ENCODE measurements at regions not wholly inside any gene's neighbourhood (a gene's known extent, or its start where the extent isn't known, plus 50 kb on each side); places are given as distances from the start of the nearest gene placed in this dataset.

- TF ChIP-seq CTCF (conservative IDR thresholded peaks at IDR 0.05; ENCODE audit: low read depth in 2 of 2), result no peak
- TF ChIP-seq EZH2 (IDR thresholded peaks at IDR 0.05; ENCODE audit: low read depth, unreplicated experiment), result no peak
- no peak for TF ChIP-seq REST (IDR thresholded peaks at IDR 0.05; ENCODE audit: unreplicated experiment)
- TF ChIP-seq POLR2AphosphoS5 (IDR thresholded peaks at IDR 0.05; ENCODE audit: low read depth), result no peak
- no peak for TF ChIP-seq EZH2phosphoT487 (IDR thresholded peaks at IDR 0.05; ENCODE audit: unreplicated experiment)
- TF ChIP-seq CREB1 (CRISPR knock-in tag; IDR thresholded peaks at IDR 0.05; ENCODE audit: low read depth), result no peak
- TF ChIP-seq ZNF331 (CRISPR knock-in tag; IDR thresholded peaks at IDR 0.05; ENCODE audit: low read depth), result no peak
- TF ChIP-seq STAT1 (IDR thresholded peaks at IDR 0.05; ENCODE audit: unreplicated experiment), result no peak
- no peak for TF ChIP-seq ETS1 (IDR thresholded peaks at IDR 0.05)
- no peak for TF ChIP-seq JUNB (IDR thresholded peaks at IDR 0.05; ENCODE audit: unreplicated experiment)
- no peak for TF ChIP-seq ZNF114 (CRISPR knock-in tag; IDR thresholded peaks at IDR 0.05)
- no peak for TF ChIP-seq NANOG (IDR thresholded peaks at IDR 0.05; ENCODE audit: borderline replicate concordance)
- TF ChIP-seq ZNF462 (CRISPR knock-in tag; IDR thresholded peaks at IDR 0.05), result no peak
Observed at GRCh38 chr20:55316753-55317152, 688.6 kb downstream of the CBLN4 start.

All from GM23338 (cell line).